ENCODE measurements at regions not wholly inside any gene's neighbourhood (a gene's known extent, or its start where the extent isn't known, plus 50 kb on each side); places are given as distances from the start of the nearest gene placed in this dataset.

DNA sequence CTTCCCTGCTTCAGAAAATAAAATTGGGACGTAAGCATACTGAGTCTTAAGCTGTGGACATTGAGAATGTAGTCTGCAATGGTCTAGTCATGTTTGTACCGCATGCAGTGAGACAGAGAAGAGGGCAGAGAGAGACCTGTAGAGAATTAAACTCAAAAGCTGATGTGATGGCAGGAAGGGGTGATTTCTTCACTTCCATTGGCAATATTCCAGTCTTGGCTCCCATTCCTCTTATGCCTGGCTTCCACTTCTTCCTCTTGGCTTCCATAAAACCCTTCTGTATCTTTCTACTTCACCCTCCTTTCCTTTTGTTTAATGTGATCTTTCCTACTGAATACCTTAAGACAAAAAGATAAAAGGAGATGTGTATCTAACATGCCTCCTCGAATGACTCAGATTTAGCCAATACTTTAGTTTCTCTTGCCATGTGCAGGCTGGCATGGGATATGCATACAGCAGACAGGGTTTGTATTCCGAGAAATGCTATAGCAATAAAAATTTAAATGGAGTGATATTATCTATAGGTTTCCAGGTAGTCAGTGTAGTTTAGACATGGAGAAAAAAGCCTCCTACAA lies 423.1 kb upstream of the DYNLRB2 start:
- DNase-seq = no peak

DNA sequence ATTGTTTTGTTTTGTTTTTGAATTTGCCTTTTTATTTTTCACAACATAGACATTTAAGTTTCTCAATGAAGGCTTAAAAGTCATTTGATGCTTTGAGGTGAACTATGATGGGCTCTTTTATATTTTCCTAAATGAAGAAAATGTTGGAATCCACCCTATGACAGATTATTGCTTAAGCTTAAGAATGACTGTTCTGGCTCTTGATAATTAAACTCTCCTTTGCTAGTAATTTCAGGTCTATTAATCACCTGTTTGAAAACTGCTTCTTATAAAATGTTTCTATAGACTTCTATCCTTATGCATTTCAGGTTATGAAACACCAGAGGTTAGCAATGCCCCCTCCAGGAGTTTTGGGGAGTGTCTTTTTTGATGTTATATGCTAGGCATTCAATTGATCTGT lies 424.1 kb upstream of the DYNLRB2 start:
- no peak for DNase-seq

DNA sequence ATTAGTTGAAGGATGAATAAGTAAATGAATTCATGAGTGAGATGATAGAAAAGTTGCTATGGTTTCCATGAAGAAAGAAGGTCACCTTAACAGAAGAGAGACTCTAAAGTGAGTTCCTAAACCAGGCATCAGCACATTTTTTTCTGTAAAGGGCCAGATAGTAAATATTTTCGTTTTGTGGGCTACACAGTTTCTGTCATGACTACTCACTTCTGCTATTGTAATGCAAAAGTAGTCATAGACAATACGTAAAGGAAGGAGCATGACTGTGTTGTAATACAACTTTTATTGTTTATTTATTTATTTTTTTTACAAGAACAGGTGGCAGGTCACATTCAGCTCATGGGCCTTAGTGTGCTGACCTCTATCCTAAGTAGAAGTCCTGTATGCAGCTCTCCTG lies 426.1 kb upstream of the DYNLRB2 start:
- DNase-seq = no peak

- no peak for DNase-seq
Measured at GRCh38 chr16:80113873-80114574, 426.8 kb upstream of the DYNLRB2 start.

- no peak for DNase-seq
Measured at GRCh38 chr16:80109581-80109980, 431.2 kb upstream of the DYNLRB2 start.

GRCh38 chr16:80107900-80108299 lies 432.9 kb upstream of the DYNLRB2 start:
- DNase-seq = no peak

DNA sequence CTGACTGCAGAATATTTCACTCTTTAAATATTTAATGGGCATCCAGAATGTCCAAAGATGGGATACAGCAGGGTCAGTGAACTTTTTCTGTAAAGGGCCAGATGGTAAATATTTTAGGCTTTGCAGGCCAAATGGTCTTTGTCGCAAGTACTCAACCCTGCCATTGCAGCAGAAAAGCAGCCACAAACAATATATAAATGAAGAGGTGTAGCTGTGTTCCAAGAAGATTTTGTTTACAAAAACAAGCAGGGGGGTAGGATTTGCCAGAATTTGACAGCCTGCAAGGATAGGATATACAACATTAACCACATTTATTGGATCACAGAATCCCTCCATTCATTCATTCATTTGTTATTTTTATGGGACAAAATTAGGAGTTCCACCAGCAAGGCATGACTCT lies 435.0 kb upstream of the DYNLRB2 start:
- no peak for DNase-seq

- DNase-seq = peak; percentile 59
Measured at GRCh38 chr16:80105160-80105559, 435.6 kb upstream of the DYNLRB2 start.

GRCh38 chr16:80104401-80104800 lies 436.4 kb upstream of the DYNLRB2 start:
- no peak for DNase-seq

- DNase-seq = no peak
Measured at GRCh38 chr16:80103463-80103862, 437.3 kb upstream of the DYNLRB2 start.

DNA sequence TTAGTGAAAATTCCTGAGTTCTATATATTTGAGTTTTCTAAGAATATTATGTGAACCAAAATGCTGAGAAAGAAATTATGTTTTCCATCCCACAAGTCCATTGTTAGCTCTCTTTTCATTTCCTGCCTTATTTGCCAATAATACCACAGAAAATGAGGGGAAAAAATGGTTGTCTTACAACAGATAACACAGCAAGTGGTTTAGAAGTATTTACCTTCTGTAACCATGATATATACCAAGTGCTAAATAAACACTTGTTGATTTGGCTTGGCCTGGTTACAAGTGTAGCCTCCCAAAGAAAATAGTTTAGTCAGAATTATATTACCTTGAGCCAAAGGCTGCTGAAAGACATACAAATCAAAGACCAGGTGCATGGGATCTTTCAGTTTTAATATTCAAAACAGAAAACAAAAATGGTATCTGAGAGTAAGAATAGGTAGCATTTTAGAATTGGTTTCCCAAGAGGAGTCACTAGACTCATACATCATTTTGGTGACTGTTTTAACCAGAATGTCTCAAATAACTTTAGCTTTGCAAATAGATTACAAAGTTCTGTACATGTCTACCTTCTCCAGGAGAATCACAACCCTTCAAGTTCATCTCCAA lies 439.8 kb upstream of the DYNLRB2 start:
- DNase-seq = no peak

GRCh38 chr16:80100186-80100585 lies 440.6 kb upstream of the DYNLRB2 start:
- DNase-seq = no peak

GRCh38 chr16:80097098-80097497 lies 443.7 kb upstream of the DYNLRB2 start:
- DNase-seq = no peak

DNA sequence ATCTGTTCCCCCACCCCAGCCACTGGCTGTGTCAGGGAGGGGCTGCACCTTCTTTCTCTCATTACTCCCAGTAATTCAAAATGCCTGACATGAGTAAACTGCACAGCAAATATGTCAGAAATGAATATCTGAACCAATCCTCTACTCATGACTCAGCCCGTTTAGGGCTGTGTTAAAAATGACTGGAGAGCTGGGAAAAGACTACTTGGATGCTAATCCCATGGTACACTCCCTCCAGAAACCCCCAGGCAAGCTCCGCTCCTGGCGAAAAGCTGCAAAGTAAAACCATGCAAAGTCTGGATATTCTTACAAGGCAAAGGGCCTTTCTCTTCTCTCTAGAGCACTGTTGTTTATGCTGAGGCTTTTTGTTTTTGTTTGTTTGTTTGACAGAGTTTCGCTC lies 448.1 kb upstream of the DYNLRB2 start:
- peak; percentile 79 for DNase-seq

- peak; percentile 15 for DNase-seq
Measured at GRCh38 chr16:80091453-80091852, 449.3 kb upstream of the DYNLRB2 start.

DNA sequence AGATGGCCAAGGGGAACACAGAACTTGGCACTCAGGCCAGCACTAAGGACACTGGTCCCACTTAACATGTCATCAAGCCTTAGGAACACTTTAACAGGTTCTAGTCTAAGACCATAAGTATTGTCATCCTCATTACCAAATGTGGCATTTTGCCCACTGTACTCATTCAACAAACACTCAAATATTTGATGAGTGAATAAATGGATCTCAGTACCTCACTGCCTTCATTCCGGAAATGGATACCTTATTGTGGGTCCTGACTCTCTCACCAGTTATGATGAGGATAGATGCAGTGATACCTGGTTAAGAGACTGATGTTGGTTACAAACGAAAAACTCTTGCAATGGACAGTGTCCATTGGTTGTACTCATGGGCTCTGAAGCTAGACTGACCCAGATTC lies 455.2 kb upstream of the DYNLRB2 start:
- peak; percentile 10 for DNase-seq

- peak; percentile 71 for DNase-seq
Measured at GRCh38 chr16:80084614-80085013, 456.2 kb upstream of the DYNLRB2 start.

DNA sequence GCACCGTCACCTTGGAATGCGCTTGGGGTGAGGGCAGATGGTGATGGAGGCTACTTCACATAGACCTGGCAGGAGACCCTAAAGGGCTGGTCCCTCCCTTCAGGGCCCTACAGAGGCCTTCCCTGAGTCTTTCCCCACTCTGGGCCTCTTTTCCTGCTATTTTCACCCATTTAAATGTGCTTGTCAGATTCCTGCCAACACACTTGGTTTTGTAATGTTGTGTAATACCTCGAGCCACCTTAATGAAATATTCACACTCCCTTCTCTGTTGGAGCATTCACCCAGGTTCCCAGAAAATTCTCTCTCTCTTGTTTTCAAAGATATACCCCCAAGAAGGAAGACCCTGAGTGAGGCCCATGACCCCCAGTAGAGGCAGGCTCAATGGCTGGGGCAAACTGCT lies 456.6 kb upstream of the DYNLRB2 start:
- DNase-seq = no peak

- no peak for DNase-seq
Measured at GRCh38 chr16:80082906-80083305, 457.9 kb upstream of the DYNLRB2 start.

- DNase-seq = no peak
Measured at GRCh38 chr16:80081846-80082245, 458.9 kb upstream of the DYNLRB2 start.

DNA sequence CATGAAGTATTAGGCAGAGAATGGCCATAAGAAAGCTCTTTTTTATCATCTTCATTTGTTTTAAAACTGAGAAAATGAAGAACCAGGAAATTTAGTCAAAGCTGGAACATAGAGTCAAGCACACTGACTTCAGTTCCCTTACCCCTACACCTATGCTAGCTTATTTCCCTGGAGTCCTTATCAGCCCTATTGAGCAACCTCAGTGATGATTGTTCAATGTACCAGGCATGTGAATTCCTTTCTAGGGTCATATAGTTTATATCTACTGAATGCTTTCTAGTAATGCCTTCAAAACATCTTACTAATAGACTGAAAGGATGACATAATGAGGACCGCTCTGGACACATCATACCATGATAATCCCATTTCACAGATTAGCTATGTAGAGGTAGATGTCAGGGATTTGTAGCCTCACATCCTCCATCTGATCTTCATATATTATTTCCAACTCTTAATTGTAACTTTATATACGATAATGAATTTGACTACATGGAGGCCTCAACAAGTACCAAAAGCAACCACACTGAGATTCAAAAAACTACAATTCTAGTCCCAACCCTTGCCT lies 460.4 kb upstream of the DYNLRB2 start:
- no peak for DNase-seq

DNA sequence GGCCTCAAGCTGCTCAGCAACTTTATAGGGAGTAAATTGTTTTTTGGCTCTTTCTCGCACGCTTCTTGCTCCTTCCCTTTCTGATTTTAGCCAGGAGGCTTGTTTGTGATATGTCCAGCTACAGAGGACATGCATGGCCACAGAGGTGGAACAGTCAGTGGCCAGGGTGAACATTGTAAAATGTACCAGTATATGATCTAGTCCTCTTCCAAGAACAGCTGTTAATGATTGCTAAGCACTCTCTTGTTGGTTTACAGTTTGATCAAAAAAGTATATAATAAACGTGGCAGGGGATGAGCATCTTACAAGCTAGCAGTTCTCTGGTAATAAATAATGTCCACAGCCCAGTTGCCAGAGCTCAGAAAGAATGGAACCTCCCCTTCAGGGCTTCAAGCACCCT lies 461.7 kb upstream of the DYNLRB2 start:
- no peak for DNase-seq

- DNase-seq = no peak
Measured at GRCh38 chr16:80077696-80078095, 463.1 kb upstream of the DYNLRB2 start.

DNA sequence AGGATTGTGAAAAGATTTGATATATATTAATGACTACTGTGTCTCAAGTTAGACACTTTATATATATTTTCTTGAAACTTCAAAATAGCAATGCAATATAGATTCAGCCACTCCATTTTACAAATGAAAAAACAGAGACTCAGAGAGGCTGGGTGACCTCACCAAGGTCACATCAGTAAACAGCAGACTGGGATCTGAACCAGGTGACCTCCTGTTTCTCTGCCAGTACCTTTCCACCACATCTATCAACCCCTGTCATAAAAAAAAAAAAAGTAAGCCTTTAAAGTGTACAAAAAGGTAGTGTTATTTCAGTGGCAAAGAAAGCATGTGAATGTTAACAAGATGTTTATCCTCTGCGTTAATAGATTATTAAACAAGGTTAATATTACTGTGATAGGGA lies 466.5 kb upstream of the DYNLRB2 start:
- DNase-seq = no peak
